Renal cortex interstitium (tissue), 11 donors: ENCODE measurements at regions not wholly inside any gene's neighbourhood (a gene's known extent, or its start where the extent isn't known, plus 50 kb on each side); places are given as distances from the start of the nearest gene placed in this dataset.

Experiments used
- DNase-seq, 11 donors: peaks; one replicate each; pipeline ENCODE4 v3.0.0-alpha.2; 2013; ENCODE audit warnings: low read depth in 9 of 11, low spot score in 4 of 11; ENCODE audit errors: extremely low read depth in 1 of 11

GRCh38 chr13:48181482-48182145 lies 51.4 kb upstream of the ITM2B start:
- DNase-seq = no peak

GRCh38 chr13:48178126-48178525 lies 54.9 kb upstream of the ITM2B start:
- no peak for DNase-seq

- no peak for DNase-seq
Measured at GRCh38 chr13:48176781-48177180, 56.2 kb upstream of the ITM2B start.

- no peak for DNase-seq
Measured at GRCh38 chr13:48175185-48175584, 57.8 kb upstream of the ITM2B start.

GRCh38 chr13:48167866-48168265 lies 65.1 kb upstream of the ITM2B start:
- no peak for DNase-seq

GRCh38 chr13:48165727-48166126 lies 67.3 kb upstream of the ITM2B start:
- no peak for DNase-seq

- no peak for DNase-seq
Measured at GRCh38 chr13:48165063-48165462, 67.9 kb upstream of the ITM2B start.

GRCh38 chr13:48163061-48163460 lies 68.2 kb upstream of the MED4 start:
- no peak for DNase-seq

GRCh38 chr13:48162217-48162616 lies 67.3 kb upstream of the MED4 start:
- DNase-seq = no peak

GRCh38 chr13:48161530-48162179 lies 66.8 kb upstream of the MED4 start:
- DNase-seq = no peak

- no peak for DNase-seq
Measured at GRCh38 chr13:48160606-48161278, 65.8 kb upstream of the MED4 start.

- no peak for DNase-seq
Measured at GRCh38 chr13:48159826-48160225, 64.9 kb upstream of the MED4 start.

GRCh38 chr13:48159401-48159800 lies 64.5 kb upstream of the MED4 start:
- DNase-seq = no peak

- peak in 1 of 11 donors; percentile 35 for DNase-seq
Measured at GRCh38 chr13:48158915-48159314, 64.0 kb upstream of the MED4 start.

GRCh38 chr13:48158290-48158689 lies 63.4 kb upstream of the MED4 start:
- DNase-seq = no peak

- no peak for DNase-seq
Measured at GRCh38 chr13:48156466-48156865, 61.6 kb upstream of the MED4 start.

- DNase-seq = no peak
Measured at GRCh38 chr13:48155848-48156247, 60.9 kb upstream of the MED4 start.

- DNase-seq = no peak
Measured at GRCh38 chr13:48154671-48155070, 59.8 kb upstream of the MED4 start.

GRCh38 chr13:48153186-48153585 lies 58.3 kb upstream of the MED4 start:
- DNase-seq = no peak

- no peak for DNase-seq
Measured at GRCh38 chr13:48151363-48152161, 56.7 kb upstream of the MED4 start.
